GM18867 (cell line): ENCODE measurements at regions not wholly inside any gene's neighbourhood (a gene's known extent, or its start where the extent isn't known, plus 50 kb on each side); places are given as distances from the start of the nearest gene placed in this dataset.

Source experiments
- ATAC-seq: cut with Tn5 transposase; IDR thresholded peaks from one replicate; pipeline ENCODE4 v1.9.1; 2021; ENCODE audit warnings: mild to moderate bottlenecking, moderate library complexity; ENCODE audit not compliant: unreplicated experiment

DNA sequence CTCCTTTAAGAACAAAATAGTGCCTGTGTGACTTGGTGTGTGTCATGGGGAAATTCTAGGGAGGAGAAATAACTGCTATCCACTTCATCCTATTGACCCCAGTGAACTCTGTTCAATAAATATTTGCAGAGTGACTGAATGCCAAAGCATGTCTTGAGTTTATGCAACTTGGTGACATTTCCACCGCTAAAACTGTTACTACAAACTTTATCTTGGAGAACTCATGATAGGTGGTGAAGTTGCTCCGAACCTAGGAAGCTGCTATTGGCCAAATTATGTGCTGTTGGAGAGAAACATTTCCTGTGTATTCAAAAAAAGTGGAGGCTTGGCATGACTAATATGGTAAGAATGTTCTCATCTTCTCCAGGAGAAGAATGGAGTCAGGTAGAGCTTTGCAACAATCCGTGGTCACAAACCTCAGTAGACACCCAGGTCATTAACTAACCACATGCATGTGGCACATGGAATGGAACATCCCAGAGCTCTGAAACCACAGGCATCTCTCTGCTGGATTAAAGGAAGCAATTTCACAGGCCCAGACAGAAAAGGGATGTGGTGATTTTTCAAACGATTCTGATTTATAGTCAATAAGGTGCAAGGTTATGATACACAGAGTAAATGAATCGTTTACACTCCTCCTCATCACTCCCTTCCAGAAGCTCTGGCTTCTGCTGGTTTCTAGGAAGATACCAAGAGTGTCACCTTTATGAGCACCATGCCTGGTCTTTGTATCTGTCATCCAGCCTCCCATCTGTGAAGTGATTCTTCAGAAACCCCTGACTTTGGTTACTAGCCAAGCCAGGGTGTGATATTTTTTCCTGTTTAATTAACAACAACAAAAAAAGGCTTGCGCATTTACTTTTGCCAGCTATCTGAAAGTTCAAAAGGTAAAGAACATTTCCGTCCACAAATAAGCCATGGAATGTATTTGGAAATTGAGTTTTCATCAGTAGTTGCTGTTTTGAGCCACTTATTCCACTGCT lies 361.1 kb downstream of the TGFB2 start:
- no peak for ATAC-seq

DNA sequence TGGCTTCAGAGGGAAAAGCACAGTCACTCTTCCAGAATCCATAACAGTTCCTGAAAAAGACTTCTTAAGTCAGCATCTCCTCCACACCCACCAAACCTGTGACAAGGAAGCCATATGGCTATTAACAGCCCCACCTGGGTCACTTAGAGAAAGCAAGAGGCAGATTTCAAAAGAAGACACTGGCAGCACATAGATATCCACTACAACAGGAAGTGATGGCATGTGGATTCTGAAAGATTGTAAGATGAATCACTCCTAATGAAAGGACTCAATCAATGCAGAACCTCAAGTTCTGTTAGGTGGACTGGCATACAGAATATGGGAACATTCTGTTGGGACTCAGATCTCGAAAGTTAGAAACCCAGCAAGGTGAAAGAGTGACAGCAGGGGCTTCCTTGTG lies 365.9 kb downstream of the TGFB2 start:
- no peak for ATAC-seq

DNA sequence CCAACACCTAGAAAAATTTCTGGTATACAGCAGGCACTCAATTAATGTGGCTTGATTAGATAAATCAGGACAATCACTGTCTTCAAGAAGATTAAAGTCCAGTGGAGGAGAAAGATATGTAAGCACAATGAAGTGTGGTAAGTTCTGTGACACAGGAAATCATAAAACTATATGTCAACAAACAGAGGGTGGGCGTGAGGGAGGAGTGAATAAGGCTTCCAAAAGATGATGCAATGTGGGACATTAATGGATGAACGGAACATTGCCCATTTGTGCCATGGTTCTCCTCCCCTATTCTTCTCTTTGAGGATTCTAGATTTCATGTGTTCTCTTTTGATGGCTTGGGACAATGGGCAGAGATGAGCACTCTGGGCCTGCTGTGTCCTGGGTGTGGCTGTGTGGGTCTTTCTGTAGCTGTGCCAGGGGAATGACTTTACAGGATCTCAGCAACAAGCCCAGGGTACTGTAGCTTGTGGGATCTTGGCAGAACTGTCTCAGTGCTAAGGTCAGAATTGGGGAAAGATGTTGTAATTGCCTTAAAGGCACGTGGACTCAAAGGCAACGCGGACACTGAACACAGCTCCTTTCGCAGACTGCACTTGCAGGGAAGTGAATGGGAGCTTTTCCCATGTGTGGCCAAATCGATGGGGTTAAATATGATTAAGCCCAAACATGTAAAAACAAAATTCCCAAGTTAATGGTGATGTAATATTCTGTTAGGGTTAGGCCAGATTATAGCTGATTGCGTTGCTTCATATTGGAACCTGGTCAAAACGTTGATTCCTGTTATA lies 366.9 kb downstream of the TGFB2 start:
- ATAC-seq: no peak

DNA sequence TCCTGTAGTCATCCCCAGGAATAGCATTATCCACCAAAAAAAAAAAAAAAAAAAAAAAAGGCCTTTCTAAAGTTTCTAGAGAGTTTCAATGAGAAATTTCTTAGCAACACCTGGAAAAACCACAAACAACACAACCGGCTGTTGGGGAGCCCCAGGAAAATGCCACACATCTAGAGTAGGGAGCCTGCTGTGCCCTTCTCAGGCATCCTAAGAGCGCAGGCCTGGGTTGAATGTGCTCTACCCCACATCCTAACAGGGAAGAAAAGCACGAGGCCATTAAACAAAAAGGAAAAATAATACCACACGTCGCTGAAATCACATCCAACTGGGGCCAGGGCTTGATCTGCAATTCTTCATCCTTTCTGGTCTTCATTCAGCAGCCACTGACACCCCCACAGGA lies 367.5 kb downstream of the TGFB2 start:
- no peak for ATAC-seq

DNA sequence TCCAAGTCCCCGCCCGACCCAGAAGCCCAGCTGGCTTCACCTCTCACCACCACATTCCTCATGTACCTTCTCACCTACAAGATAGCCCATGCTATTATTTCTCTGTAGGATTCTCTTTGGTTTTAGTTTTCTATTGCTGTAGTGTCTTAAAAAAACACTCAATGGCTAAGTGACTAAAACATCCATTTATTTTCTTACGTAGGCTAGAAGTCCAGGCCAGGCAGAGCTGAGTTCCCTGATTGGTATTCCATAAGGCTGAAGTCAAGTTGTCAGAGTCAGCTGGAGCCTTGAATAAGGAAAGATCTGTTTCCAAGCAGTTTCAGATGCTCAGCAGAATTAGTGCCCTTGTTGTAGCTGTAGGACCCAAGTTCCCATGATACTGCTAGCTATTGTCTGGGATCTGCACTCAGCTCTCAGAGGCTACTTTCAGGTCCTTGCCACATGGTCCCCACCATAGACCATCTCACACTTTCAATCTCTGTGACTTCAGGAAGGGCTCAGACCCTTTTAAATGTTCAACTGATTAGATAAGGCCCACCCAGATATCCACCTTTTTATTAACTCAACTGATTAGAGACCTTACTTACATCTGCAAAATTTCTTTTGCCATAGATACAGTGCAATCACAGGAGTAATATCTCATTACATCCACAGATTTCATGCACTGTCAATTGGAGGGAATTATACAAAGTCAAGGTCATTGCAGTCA lies 371.0 kb downstream of the TGFB2 start:
- ATAC-seq: no peak

DNA sequence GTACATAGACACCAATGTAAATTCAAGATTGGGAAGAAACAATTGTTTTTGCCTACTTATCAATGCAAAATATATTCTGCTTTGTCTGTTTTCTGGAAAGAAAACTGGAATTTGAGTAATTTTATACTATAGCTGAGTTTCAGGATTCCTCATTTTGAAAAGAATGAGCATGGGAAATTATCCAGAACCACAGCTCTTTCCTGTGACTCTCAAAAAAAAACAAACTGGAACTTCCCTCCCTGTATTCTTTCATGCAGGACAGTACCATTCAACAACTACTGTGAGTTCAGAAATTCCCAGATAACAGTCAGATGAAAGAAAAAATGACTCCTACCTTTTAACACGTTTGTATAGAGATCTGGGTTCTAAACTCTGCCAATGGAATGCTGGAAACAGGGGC lies 372.4 kb downstream of the TGFB2 start:
- no peak for ATAC-seq

DNA sequence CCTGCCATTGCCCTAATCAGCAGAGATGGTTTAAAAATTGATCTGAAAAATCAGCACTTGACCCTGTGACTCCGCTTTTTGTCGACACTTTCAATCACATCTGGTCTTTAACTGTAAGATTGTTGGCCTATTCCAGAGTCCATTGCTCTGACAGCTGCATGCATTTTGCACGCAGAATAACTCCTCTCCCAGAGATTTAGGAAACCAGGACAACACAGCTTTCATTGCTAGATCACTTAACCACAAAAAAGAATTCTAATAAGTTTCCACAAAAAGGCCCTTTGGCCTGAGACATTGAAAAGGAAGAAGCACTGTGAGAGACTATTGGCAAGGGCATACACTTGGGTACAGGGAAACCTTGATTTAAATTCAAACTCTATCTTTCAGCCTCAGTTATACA lies 373.1 kb downstream of the TGFB2 start:
- no peak for ATAC-seq

DNA sequence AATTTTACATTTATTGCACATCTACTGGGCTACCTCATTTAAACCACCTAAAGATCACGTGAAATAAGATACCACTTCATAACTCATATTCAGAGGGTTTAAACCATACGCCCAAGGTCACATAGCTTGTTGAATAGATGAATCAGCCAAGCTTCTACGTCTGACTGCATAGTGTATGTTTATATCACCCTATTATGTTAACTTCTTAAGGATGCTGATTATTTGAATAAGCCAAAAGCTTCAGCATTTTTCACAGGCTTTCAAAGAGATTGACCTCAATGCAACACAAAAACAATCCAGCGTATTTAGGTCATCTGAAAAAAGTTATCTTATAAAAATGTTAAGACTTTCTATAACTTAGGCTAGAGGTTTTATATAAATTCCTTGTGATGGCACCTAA lies 373.8 kb downstream of the TGFB2 start:
- no peak for ATAC-seq

DNA sequence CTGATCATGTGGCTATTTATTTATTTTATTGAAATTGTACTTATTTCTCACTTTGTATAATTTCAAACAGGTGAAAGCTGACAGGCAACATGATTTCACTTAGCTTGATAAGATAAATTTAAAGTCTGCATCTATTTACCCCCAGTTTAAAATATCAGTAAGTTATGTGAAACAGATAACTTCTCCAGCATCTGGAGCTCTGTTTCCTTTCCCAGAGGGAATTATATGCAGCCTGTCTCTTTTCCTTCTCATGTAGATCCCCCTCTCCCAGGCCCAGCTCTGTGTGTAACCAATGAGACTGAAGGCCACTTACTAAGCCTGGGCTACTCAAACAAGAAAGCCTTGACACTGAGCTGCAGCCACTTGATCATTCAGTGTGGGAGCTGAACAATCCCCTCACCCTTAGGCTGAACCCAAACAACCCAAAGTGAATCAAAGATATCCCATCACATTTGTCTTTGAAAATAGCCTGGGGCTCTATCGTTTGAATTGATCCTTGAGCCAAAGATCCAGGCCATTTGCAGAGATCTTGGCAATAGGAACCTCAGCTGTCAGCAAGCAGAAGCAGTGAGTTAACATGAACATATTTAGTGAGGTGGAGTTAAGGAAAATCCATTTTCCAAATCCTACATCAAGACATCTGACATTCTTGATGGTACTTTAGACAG lies 383.9 kb downstream of the TGFB2 start:
- no peak for ATAC-seq

DNA sequence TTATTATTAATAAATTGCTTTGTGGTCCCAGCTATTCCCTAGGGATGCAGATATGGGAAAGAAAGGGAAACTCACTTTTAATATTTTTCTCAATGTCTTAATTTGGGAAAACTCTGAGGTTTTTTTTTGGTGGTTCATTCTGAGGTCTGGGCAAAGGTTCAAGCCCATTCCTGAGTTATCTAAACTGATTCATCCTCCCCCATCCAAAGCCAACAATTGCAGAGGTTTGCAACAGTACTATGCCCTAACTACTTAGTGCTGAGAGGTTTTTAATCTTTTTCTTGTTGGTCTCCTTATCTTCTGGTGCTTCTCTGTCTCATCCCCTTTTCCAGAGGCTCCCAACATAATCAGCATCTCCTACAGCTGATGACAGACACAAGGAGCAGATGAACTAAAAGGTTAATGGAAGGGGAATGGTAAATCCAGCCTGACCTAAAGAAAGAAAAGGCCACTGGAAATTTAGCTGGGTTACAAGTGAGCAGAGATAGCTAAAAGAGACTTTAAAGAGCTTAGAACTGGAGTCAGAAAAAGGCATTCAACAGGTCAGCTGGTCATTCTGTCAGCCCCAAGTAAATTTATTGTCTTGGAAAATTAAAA lies 390.4 kb downstream of the TGFB2 start:
- no peak for ATAC-seq

DNA sequence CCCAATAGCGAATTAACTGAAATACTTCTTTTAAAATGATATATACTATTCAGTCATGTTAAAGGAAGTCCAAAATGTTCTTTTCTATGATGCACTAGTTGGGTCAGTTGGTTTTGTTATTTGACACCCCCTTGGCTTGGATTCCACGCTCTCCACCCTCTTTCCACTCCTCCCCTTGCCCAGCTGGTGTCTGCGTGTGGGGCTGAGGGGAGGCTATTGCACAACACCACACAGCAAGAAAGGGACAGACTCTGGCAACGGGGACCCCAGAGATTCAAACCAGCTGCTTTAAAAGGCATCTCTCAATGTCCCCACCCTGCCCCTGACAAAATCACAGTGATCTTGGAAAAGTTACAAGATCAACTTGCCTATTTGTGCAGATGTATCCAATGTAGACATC lies 394.3 kb downstream of the TGFB2 start:
- ATAC-seq: no peak

DNA sequence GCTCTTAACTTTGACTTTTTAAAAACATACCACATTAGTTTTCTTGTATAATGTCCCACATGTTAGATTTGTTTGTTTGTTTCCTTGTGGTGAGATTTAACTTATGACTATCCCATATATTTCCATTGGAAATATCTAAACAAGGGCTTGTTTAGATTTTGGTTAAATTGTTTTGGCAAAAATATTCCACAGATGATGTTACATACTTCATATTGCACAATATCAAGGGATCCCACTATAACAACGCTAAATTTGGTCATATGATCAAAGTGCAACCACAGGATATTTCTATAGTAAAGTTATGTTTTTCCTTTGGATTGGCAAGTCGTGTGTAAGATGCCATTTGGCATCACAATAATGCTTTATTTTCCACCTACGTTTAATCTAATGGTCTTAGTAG lies 396.7 kb downstream of the TGFB2 start:
- ATAC-seq: no peak

DNA sequence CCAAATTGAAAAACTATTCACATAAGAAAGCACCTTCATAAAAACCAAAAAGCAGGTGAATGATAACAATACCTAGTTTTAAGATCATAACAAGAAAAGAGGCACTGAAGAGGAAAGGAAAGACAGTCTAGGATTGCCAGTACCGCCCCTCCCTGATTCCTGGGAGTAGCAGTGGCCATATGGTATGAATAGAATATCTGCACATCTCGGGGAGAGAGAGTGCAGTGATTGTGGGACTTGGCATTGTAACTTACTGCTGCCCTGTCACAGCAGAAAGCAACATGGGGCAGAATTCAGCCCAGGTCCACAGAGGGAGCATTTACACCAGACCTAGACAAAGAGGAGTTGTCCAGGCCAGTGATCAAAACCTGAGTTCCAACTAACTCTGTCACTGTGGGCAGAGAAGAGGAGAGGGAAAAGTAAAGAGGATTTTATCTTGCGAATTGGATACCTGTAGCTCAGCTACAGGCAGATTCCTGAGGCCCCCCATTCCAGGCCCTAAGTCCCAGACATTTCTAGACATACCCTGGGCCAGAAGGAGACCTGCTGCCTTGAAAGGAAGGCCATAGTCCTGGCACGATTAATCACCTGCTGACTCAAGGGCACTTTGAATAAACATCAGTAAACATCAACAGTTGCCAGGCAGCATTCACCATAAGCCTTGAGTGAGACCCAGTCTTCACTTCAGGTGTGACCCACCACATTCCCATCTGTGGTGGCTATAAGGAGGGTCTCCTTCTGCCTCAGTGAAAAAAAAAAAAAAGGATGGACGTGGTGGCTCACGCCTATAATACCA lies 397.5 kb downstream of the TGFB2 start:
- no peak for ATAC-seq

DNA sequence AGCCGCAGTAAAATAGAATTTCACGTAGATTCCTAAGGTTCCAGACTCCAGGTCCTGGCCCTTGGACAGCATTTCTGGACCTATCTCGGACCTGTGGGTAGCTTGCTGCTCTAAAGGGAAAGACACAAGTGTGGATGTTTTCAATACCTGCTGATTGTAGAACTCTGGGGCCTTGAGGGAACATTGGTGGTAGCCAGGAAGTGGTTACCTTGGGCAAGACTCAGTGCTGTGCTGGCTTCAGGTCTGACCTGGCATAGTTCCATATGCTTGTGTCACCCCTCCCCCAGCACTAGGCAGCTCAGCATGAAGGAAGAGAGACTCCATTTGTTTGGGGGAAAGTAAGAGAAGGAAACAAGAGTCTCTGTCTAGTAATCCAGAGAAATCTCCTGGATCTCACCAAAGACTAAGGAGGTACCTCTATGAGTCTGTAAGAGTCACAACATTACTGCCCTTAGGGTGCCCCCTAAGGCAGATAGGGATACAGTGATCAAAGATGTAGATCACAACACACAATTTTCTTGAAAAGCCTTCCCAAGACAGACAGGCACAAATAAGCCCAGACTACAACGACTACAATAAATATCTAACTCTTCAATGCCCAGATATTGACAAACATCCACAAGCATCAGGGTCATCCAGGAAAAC lies 398.8 kb downstream of the TGFB2 start:
- ATAC-seq: no peak

DNA sequence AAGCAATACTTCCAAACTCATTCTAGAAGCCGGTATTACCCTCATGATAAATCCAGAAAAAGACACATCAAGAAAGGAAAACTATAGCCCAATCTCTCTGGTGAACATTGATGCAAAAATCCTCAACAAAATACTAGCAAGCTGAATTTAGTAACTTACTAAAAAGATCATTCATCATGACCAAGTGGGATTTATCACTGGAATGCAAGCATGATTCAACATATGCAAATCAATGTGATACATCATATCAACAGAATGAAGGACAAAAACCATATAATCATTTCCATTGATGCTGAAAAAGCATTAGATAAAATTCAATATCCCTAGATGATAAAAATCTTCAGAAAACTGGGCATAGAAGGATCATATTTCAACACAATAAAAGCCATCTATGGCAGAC lies 402.9 kb downstream of the TGFB2 start:
- ATAC-seq: no peak

DNA sequence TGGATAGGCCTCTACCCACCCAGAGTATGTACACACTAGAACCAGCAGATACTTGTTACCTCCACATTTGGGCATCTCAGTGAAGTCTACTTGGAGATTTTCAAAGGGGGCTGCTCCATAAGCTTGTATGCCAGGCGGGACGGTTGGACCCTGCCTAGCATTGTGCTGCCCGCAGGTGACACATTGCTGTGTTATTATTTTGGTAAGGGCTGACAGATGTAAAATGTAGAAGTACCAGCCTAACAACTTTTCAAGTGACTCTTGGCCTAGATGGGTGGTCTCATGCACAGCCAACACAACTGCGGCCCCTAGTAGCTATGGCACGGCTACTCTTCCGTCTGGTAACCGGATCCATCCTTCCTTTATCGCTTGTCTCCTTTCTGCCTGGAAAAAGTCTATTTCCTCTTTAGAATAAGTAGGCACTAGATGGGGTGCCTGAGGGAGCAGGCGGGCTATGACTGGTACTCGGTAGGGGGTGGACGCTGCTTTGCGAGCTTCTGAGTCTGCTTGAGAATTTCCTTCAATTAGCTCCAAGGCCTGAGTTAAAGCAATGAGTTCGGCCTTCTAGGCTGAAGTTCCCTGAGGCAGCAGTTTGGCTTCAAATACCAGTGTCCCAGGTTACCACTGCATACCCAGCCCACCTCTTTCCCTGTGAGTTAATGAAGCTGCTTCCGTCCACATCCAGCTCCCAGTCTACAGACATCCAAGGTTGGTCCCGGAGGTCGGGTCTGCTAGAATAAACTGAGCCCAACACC lies 405.3 kb downstream of the TGFB2 start:
- no peak for ATAC-seq

DNA sequence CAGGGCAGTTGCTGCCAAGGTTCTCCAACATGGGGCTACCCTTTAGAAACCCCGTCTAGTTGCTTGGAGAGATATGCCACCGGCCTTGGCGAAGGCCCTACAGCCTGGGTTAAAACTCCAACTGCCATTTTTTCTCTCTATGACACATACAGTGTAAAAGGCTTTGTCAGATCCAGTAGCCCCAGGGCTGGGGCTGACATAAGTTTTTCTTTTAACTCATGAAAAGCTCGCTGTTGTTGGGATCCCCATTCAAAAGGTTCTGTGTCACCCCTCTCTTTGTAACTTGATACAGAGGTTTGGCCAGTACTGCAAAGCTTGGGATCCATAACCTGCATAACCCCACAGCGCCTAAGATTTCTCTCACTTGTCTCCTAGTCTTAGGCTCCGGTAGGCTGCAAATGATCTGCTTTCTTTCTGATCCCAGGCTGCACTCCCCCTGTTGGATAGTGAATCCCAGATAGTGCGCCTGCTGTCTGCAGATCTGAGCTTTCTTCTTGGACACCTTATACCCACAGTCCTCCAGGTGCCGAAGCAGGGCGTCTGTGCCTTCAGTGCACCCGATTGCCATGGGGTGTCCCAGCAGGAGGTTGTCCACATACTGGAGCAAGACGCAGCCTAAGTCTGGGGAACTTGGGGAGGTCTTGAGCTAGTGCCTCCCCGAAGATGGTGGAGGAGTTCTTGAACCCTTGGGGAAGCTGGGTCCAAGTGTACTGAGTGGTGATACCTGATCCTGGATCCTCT lies 406.2 kb downstream of the TGFB2 start:
- no peak for ATAC-seq

DNA sequence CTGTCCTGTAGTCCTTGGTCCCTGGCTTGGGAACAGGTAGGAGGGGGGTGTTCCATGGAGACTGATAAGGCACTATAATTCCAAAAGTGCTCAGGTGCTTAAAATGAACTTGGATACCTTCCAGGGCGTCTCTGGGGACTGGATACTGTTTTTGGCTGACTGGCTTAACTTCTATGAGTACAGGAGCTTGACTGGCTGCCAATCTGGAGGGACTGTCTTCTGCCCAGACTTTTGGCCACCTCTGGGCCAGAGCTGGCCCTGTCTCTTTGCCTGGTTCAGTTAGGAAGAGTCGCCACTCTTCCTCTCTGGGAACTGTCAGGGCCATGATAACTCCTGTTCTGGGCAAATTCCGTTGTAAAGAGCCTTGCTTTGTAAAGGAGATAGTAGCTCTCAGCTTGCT lies 407.0 kb downstream of the TGFB2 start:
- ATAC-seq: no peak
